Activated CD8-positive, alpha-beta T cell treated with anti-CD3 and anti-CD28 coated beads for 36 hours (primary cell): ENCODE measurements at regions not wholly inside any gene's neighbourhood (a gene's known extent, or its start where the extent isn't known, plus 50 kb on each side); places are given as distances from the start of the nearest gene placed in this dataset.

Experiments used
- ATAC-seq: fragments of 200-7000 bp; cut with Tn5 transposase; one replicate; pipeline ENCODE4 v1.10.0; 2021; ENCODE audit warnings: mild to moderate bottlenecking, moderate library complexity
- CTCF ChIA-PET: fragments of 350-600 bp; sonication (Branson Sonifier 250); formaldehyde crosslinking; loops from one replicate; lab custom pipeline; 2021; ENCODE audit warnings: antibody characterized with exemption; lab: Charles Lee
- POLR2A ChIA-PET: fragments of 350-600 bp; sonication (Branson Sonifier 250); formaldehyde crosslinking; loops from one replicate; lab custom pipeline; 2021; ENCODE audit warnings: antibody characterized with exemption; lab: Charles Lee
- DNase-seq: peaks from one replicate; pipeline ENCODE4 v3.0.0-alpha.2; 2020
- H3K27ac Mint-ChIP-seq: one replicate; pipeline ENCODE4 v1.8.0; 2021; ENCODE audit warnings: mild to moderate bottlenecking, mixed read lengths
- H3K27me3 Mint-ChIP-seq: one replicate; pipeline ENCODE4 v1.8.0; 2021; ENCODE audit warnings: mixed read lengths
- H3K36me3 Mint-ChIP-seq: one replicate; pipeline ENCODE4 v1.8.0; 2021; ENCODE audit warnings: low read depth, mixed read lengths
- H3K4me1 Mint-ChIP-seq: one replicate; pipeline ENCODE4 v1.8.0; 2021; ENCODE audit warnings: low read depth, mixed read lengths
- H3K4me3 Mint-ChIP-seq: one replicate; pipeline ENCODE4 v1.8.0; 2021; ENCODE audit warnings: mild to moderate bottlenecking, moderate library complexity, mixed read lengths
- H3K9me3 Mint-ChIP-seq: one replicate; pipeline ENCODE4 v1.8.0; 2021; ENCODE audit warnings: mixed read lengths
- CTCF ChIP-seq: fragments of 200-600 bp; IDR thresholded peaks from one replicate; pipeline ENCODE4 v1.8.0; 2022; ENCODE audit warnings: antibody characterized with exemption, mild to moderate bottlenecking
- intact Hi-C: fragments of 100-400 bp; cut with micrococcal nuclease; formaldehyde crosslinking; loops from one replicate; pipeline ENCODE4 v1.10.0; 2022

GRCh38 chr2:157076526-157077161, 180.9 kb upstream of the GALNT5 start:
- DNase-seq (no peak), ATAC-seq (no peak)
- no peaks in the 10 kb centered on the region for H3K36me3 Mint-ChIP-seq
- H3K27ac Mint-ChIP-seq = no peak overlapping the region
- POLR2A ChIA-PET = no interaction called here
- no peaks in the 10 kb centered on the region for H3K27me3 Mint-ChIP-seq
- CTCF ChIA-PET = no interaction called here
- intact Hi-C loops = no loop called here
- no peaks in the 10 kb centered on the region for H3K4me1 Mint-ChIP-seq
- H3K4me3 Mint-ChIP-seq = no peak overlapping the region
- TF ChIP-seq CTCF = no peak
- no peaks in the 10 kb centered on the region for H3K9me3 Mint-ChIP-seq

GRCh38 chr2:157077753-157078350, 179.7 kb upstream of the GALNT5 start:
- TF ChIP-seq CTCF = no peak
- no peaks in the 10 kb centered on the region for H3K4me1 Mint-ChIP-seq
- no peak overlapping the region for H3K27ac Mint-ChIP-seq
- no peaks in the 10 kb centered on the region for H3K36me3 Mint-ChIP-seq
- POLR2A ChIA-PET = no interaction called here
- DNase-seq (no peak), ATAC-seq (no peak)
- H3K4me3 Mint-ChIP-seq = no peak overlapping the region
- CTCF ChIA-PET = no interaction called here
- no peaks in the 10 kb centered on the region for H3K27me3 Mint-ChIP-seq
- intact Hi-C loops = no loop called here
- no peaks in the 10 kb centered on the region for H3K9me3 Mint-ChIP-seq

GRCh38 chr2:157082950-157083349, 174.6 kb upstream of the GALNT5 start:
- H3K36me3 Mint-ChIP-seq = no peaks in the 10 kb centered on the region
- H3K27ac Mint-ChIP-seq = no peak overlapping the region
- no peaks in the 10 kb centered on the region for H3K4me1 Mint-ChIP-seq
- H3K4me3 Mint-ChIP-seq = no peak overlapping the region
- intact Hi-C loops = no loop called here
- no peaks in the 10 kb centered on the region for H3K27me3 Mint-ChIP-seq
- TF ChIP-seq CTCF = no peak
- ChIA-PET CTCF (no interaction called here), POLR2A (no interaction called here)
- ATAC-seq (no peak), DNase-seq (no peak)
- no peaks in the 10 kb centered on the region for H3K9me3 Mint-ChIP-seq

GRCh38 chr2:157085522-157085921, 172.0 kb upstream of the GALNT5 start:
- ChIA-PET CTCF (no interaction called here), POLR2A (no interaction called here)
- H3K27ac Mint-ChIP-seq = no peak overlapping the region
- H3K4me3 Mint-ChIP-seq = no peak overlapping the region
- ATAC-seq = no peak
- no peaks in the 10 kb centered on the region for H3K36me3 Mint-ChIP-seq
- TF ChIP-seq CTCF = no peak
- no peak for DNase-seq
- H3K9me3 Mint-ChIP-seq = no peaks in the 10 kb centered on the region
- H3K4me1 Mint-ChIP-seq = no peaks in the 10 kb centered on the region
- intact Hi-C loops = no loop called here
- no peaks in the 10 kb centered on the region for H3K27me3 Mint-ChIP-seq

GRCh38 chr2:157087373-157088002, 170.0 kb upstream of the GALNT5 start:
- Mint-ChIP-seq H3K4me3 (no peak overlapping the region), H3K36me3 (no peaks in the 10 kb centered on the region), H3K4me1 (no peaks in the 10 kb centered on the region), H3K27ac (no peak overlapping the region), H3K9me3 (no peaks in the 10 kb centered on the region), H3K27me3 (no peaks in the 10 kb centered on the region)
- ATAC-seq = no peak
- ChIA-PET POLR2A (no interaction called here), CTCF (no interaction called here)
- DNase-seq = no peak
- no peak for TF ChIP-seq CTCF
- intact Hi-C loops = no loop called here
